ENCODE measurements at regions not wholly inside any gene's neighbourhood (a gene's known extent, or its start where the extent isn't known, plus 50 kb on each side); places are given as distances from the start of the nearest gene placed in this dataset.

GRCh38 chr1:69485616-69486015, 82.1 kb upstream of the LRRC7 start:
- Histone ChIP-seq H3K4me3 (ENCODE audit: low read length) (no peak overlapping the region), H3K27me3 (ENCODE audit: insufficient read depth, low read depth, low read length) (no peaks in the 10 kb centered on the region), H3F3A (ENCODE audit: insufficient read depth, low read length, poor library complexity, severe bottlenecking) (no peaks in the 10 kb centered on the region), H3K36me3 (ENCODE audit: insufficient read depth, low read length) (no peaks in the 10 kb centered on the region), H3K27ac (ENCODE audit: low read length) (no peak overlapping the region), H4K20me1 (ENCODE audit: insufficient read depth) (no peaks in the 10 kb centered on the region), H3K9me3 (ENCODE audit: low read length) (no peaks in the 10 kb centered on the region), H3K9me2 (ENCODE audit: insufficient read depth, low read length) (no peaks in the 10 kb centered on the region), H3K79me2 (replicated peaks; ENCODE audit: insufficient read depth, low read length) (no peaks in the 10 kb centered on the region), H3K9ac (ENCODE audit: low read length) (no peak overlapping the region), H2AFZ (ENCODE audit: low read depth, low read length) (no peak overlapping the region), H3K4me2 (ENCODE audit: low read length) (no peak overlapping the region)
- TF ChIP-seq RAD21 (conservative IDR thresholded peaks at IDR 0.05) (no peak), SMC3 (conservative IDR thresholded peaks at IDR 0.05; ENCODE audit: poor library complexity) (no peak), REST (IDR thresholded peaks at IDR 0.05; ENCODE audit: borderline replicate concordance) (no peak), EZH2 (IDR thresholded peaks at IDR 0.05; ENCODE audit: borderline replicate concordance, insufficient read depth, low read length, poor library complexity, severe bottlenecking) (no peak), POLR2AphosphoS5 (IDR thresholded peaks at IDR 0.05) (no peak), CTCF (IDR thresholded peaks at IDR 0.05; ENCODE audit: poor library complexity, severe bottlenecking) (no peak), TAF1 (IDR thresholded peaks at IDR 0.05; ENCODE audit: low read depth) (no peak), MXI1 (conservative IDR thresholded peaks at IDR 0.05; ENCODE audit: poor library complexity, severe bottlenecking) (no peak), EP300 (conservative IDR thresholded peaks at IDR 0.05; ENCODE audit: poor library complexity, severe bottlenecking) (no peak)

DNA sequence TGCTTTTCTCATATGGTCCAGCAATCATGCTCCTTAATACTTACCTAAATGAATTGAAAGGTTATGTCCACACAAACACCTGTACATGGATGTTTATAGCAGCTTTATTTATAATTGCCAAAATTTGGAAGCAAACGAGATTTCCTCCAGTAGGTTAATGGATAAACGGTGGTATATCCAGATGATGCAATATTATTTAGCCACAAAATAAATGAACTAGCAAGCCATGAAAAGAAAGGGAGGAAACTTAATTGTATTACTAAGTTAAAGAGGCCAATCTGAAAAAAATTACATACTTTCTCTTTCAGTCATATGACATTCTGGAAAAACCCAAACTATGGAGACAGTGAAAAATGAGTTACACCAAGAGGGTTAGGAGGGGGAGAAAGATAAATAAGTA, 76.3 kb upstream of the LRRC7 start:
- Histone ChIP-seq H3K4me3 (ENCODE audit: low read length) (no peak overlapping the region), H3K9me3 (ENCODE audit: low read length) (no peaks in the 10 kb centered on the region), H3K36me3 (ENCODE audit: insufficient read depth, low read length) (no peaks in the 10 kb centered on the region), H3K27ac (ENCODE audit: low read length) (no peak overlapping the region), H3F3A (ENCODE audit: insufficient read depth, low read length, poor library complexity, severe bottlenecking) (no peaks in the 10 kb centered on the region), H2AFZ (ENCODE audit: low read depth, low read length) (no peak overlapping the region), H3K9me2 (ENCODE audit: insufficient read depth, low read length) (no peaks in the 10 kb centered on the region), H3K79me2 (replicated peaks; ENCODE audit: insufficient read depth, low read length) (no peaks in the 10 kb centered on the region), H4K20me1 (ENCODE audit: insufficient read depth) (no peaks in the 10 kb centered on the region), H3K9ac (ENCODE audit: low read length) (no peak overlapping the region), H3K27me3 (ENCODE audit: insufficient read depth, low read depth, low read length) (no peaks in the 10 kb centered on the region), H3K4me2 (ENCODE audit: low read length) (no peak overlapping the region)
- TF ChIP-seq EP300 (conservative IDR thresholded peaks at IDR 0.05; ENCODE audit: poor library complexity, severe bottlenecking) (no peak), EZH2 (IDR thresholded peaks at IDR 0.05; ENCODE audit: borderline replicate concordance, insufficient read depth, low read length, poor library complexity, severe bottlenecking) (no peak), RAD21 (conservative IDR thresholded peaks at IDR 0.05) (no peak), REST (IDR thresholded peaks at IDR 0.05; ENCODE audit: borderline replicate concordance) (no peak), TAF1 (IDR thresholded peaks at IDR 0.05; ENCODE audit: low read depth) (no peak), POLR2AphosphoS5 (IDR thresholded peaks at IDR 0.05) (no peak)
